Inflammatory macrophage treated with lipopolysaccharide for 1 hour (primary cell): ENCODE measurements at regions not wholly inside any gene's neighbourhood (a gene's known extent, or its start where the extent isn't known, plus 50 kb on each side); places are given as distances from the start of the nearest gene placed in this dataset.
"Not testable (repeated sequence)": the region's sequence is repeated elsewhere in the genome, so short reads cannot be mapped to it uniquely, and the experiment has no call there.

Source experiments
- DNase-seq, 2 donors: peaks; one replicate each; pipeline ENCODE4 v3.0.0-alpha.2; 2020 to 2022

DNA sequence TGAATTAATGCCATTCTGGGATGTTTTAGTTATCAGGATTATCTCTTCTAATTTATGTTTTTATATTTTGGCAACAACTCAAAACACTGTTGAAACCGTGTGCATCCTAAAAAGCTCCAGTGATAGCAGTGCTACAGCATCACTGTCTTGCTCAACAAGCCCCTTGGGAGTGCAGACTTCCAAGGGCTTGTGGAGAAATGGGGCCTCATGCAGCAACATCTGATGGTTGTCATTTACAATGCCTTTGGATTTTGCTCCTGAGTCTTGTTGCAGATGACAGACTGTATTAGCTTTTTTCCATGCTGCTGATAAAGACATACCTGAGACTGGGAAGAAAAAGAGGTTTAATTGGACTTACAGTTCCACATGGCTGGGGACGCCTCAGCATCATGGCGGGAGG lies 515.4 kb downstream of the NEBL start:
- DNase-seq, result no peak

DNA sequence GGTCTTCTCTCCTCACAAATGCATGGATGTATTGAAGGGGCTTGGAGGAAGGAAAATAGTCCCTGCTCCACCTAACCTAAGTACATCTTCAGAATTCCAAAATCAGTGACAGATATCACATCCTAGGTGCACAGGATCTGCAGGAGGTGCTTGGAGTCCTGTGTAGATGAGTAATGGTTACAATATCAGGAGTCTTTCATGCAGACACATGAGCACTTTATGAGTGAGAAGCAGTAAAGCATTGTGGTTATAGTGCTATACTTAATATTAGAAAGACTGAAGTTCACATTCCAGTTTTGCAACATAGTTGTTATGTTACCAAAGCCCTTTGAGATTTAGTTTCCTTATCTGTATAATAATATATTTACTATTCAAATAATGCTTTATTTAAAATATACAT lies 516.7 kb downstream of the NEBL start:
- DNase-seq, result no peak

DNA sequence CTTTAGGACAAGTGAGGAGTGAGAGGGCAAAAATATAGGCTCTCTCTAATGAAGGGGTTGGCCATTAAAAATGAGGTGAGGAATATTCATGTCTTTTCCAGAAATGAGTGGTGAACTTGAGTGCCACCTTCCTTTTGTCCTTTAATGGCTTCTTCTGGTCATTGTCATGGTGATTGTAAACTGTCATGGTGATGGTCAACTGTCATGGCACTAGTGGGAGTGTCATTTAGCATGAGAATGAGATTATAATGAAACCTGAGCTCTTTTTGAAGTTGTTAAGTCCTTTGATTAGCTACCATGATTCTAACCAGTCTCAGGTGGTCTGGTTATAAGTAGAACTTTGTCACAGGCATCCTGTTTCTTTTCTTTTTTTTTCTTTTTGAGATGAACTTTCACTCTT lies 524.4 kb downstream of the NEBL start:
- DNase-seq, result no peak

DNA sequence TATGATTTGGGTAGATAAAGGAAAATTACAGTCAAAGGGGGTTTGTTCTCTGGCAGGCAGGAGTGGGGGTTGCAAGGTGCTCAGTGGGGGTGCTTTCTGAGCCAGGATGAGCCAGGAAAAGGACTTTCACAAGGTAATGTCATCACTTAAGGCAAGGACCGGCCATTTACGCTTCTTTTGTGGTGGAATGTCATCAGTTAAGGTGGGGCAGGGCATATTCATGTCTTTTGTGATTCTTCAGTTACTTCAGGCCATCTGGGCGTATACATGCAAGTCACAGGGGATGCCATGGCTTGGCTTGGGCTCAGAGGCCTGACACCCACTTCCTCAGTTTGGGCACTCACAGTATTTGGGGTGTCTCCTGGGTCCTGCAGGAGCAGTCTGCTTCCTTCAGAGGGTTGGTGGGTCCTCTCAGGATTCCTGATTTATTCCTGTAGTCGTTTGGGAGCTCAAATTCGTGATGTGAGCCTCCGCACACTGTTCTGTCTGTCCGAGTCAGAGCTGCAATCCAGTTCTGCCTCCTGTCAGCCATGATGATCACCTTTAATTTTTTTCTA lies 526.1 kb downstream of the NEBL start:
- DNase-seq, result not testable (repeated sequence)

DNA sequence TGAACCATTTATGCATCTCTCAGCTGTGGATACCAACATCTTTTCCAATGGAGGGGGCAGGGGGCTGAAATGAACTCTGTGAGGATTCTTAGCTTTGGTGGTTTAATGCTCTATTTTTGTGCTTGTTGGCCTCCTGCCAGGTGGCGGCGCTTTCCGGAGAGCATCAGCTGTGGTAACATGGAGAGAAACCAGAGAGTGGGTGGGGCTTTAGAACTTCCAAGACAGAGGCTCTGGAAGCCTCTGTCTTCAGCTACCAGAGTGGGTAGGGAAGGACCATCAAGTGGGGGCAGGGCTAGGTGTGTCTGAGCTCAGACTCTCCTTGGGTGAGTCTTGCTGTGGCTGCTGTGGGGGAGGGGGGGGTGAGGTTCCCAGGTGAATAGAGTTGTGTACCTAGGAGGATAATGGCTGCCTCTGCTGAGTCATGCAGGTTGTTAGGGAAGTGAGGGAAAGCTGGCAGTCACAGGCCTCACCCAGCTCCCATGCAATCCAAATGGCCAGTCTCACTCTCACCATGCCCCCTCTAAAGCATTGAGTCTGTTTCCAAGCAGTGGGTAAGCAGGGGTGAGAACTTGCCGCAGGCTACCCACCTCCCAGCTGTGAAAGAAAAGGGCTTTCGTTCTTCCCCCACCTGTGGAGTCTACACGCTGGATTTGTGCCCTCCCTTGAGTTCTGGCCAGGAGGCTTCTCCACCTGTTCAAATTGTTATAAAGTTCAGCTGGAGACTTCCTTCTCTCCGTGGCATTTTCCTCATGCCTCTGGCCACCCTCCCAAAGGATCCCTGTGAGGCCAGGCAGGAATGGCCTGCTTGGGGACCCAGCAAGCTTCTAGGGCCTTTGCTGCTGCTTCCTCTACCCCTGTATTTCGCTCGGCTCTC lies 527.0 kb downstream of the NEBL start:
- DNase-seq, result no peak

DNA sequence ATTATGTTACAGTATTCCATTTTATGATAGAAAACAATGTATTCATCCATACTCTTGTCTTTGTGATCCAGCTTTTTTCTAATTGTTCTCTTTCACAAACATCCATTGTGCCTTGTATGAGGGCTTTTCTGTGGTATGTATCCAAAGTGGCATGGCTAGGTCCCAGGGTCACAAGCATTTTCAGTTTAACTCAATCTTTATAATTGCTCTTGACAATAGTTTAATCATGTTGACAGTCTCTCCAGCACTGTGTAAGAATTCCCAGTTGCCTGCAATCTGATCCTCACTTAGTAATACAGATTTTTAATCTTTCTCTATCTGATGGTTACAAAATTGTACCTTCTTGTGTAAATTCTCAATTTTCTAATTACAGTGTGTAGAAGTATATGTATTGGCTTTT lies 533.4 kb downstream of the NEBL start:
- no peak for DNase-seq

DNA sequence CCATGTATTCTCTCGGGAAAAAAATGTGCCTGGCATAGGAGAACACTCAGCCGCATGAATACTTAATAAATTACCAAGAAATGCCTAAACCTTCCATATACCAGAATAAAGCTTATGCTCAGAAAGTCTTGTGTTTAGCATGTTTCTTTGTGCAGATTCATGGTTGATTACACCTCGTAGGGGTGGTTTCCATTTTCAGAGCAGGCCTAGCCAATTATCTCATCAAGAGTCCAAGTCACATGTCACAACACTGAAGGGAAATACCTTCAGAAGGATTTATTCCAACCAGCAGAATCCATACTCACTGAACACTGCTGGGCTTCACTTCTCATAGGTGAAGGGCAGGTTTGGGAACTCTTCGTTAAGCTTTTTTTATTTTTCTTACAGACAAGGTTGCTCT lies 539.7 kb downstream of the PLXDC2 start:
- DNase-seq, result no peak

DNA sequence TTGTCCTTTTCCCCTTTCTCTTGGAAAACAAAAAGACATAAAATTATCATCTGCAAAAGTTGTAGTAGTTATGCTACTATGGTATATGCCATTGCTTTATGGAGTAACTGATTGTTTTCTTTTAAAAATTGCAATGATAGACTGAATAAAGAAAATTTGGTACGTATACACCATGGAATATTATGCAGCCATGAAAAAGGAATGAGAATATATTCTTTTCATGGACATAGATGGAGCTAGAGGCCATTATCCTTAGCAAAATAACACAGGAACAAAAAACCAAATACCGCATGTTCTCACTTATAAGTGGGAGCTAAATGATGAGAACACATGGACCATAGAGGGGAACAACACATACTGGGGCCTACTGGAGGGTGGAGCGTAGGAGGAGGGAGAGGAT lies 538.8 kb downstream of the PLXDC2 start:
- no peak for DNase-seq

DNA sequence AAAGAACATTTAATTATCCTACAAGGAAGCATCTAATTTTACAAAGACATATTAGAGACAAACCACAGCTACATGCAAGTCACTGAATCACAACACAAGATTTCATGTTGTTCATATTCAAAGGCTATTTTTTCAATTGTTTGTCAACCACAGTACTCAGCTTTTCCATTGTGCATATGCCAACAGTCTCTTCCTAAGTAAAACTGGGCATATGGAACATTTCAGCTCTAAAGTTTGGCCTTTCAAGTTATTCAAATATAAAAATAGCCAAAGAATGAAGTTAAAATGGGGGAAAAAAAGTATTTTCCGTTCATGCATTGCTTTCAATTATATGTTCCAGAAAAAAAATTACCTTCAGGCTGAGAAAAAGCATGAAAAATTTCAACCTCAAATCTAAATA lies 537.9 kb downstream of the PLXDC2 start:
- no peak for DNase-seq

DNA sequence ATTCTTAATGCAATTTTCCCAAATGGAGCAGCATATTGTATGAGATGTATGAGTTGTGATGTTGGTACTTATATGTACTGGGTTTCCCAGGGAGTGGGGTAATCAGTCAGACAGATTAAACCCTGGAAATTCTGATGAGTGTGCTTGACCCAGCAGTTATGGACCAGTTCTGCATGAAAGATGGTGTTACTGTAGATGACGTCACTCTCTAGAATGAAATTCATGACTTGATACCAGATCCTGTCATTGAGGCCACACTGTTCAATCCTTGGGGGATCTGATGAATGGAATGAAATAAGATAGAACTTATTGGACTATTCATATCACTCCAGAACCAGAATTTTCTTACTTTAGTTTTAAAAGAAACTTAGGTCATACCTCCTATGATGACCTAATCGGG lies 534.3 kb downstream of the PLXDC2 start:
- no peak for DNase-seq

DNA sequence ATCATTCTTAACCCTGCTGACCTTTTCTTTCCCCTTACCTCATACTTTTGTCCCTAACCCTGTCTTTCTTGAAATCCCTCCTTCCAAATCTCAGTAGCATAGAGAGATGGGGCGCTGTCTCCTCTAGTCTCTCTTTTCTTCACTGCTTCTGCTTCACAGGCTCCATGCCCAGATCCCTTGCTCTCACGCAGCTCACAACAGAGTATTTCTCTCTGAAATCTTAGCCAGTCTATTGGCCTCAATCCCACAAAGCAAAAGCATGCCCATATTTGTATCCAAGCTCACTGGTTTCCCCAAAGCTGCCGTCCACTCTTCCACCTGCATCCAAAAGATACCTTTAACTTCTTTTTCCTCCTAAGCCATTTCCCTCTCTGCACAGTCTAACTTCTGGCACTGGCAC lies 526.8 kb downstream of the PLXDC2 start:
- DNase-seq, result no peak
